ENCODE measurements at regions not wholly inside any gene's neighbourhood (a gene's known extent, or its start where the extent isn't known, plus 50 kb on each side); places are given as distances from the start of the nearest gene placed in this dataset.
A peak's percentile ranks its signal among the peaks of the same experiment; 100 is the strongest.

DNA sequence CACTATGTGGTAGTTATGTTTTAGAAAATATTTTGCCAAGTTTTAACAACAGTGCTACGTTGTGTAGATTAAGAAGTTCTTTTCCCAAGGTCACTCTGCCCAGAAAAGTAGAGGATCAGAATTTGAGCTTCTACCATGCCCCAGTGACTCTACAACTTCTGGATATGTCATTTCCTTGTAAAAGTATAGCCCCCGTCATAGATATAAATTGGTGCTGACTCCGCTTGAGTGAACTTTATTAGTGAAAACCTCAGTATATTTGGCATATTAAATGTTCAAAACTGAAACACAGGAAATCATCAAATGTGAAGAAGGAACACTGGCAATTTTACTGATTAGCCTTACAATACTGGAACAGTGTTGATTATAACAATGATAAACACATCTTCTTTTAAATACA, 256.7 kb upstream of the UBE2E3 start:
- peak overlapping the region; percentile 54 for H3K27ac ChIP-seq

GRCh38 chr2:180722551-180723239, 257.7 kb upstream of the UBE2E3 start:
- H3K27ac ChIP-seq: peak overlapping the region; percentile 54
- TF ChIP-seq, protein P1, sequence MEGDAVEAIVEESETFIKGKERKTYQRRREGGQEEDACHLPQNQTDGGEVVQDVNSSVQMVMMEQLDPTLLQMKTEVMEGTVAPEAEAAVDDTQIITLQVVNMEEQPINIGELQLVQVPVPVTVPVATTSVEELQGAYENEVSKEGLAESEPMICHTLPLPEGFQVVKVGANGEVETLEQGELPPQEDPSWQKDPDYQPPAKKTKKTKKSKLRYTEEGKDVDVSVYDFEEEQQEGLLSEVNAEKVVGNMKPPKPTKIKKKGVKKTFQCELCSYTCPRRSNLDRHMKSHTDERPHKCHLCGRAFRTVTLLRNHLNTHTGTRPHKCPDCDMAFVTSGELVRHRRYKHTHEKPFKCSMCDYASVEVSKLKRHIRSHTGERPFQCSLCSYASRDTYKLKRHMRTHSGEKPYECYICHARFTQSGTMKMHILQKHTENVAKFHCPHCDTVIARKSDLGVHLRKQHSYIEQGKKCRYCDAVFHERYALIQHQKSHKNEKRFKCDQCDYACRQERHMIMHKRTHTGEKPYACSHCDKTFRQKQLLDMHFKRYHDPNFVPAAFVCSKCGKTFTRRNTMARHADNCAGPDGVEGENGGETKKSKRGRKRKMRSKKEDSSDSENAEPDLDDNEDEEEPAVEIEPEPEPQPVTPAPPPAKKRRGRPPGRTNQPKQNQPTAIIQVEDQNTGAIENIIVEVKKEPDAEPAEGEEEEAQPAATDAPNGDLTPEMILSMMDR (IDR thresholded peaks at IDR 0.05): no peak
- TF ChIP-seq ZFX (IDR thresholded peaks at IDR 0.05; ENCODE audit: borderline replicate concordance): no peak

More for the DNA sequence above, 256.7 kb upstream of the UBE2E3 start:
- no peak for TF ChIP-seq ZFX (IDR thresholded peaks at IDR 0.05; ENCODE audit: borderline replicate concordance)
- TF ChIP-seq, protein P1 (IDR thresholded peaks at IDR 0.05): no peak

GRCh38 chr2:180720829-180721228, 259.6 kb upstream of the UBE2E3 start:
- no peak overlapping the region for H3K27ac ChIP-seq
- no peak for TF ChIP-seq ZFX (IDR thresholded peaks at IDR 0.05; ENCODE audit: borderline replicate concordance)
- TF ChIP-seq, protein P1 (IDR thresholded peaks at IDR 0.05): no peak

DNA sequence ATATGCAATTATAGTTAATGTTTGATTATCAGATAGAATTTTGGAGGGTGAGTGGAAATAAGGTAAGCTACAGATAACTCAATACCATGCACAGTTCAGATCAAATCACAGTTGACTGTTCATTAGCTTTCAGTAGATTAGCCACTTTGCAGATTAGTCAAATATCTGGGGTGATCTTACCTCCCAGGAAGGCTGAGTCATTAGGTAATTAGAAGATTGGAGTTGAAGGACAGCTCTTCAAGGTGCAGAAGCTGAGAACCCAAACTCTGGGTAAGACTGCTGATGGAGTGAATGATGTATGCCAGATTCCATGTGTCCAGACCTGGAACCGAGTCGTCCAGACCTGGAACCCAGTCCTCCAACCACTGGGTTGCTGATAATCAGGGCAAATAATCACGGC, 262.8 kb upstream of the UBE2E3 start:
- H3K27ac ChIP-seq: peak overlapping the region; percentile 97; the same call in 1 of the 2 replicates
- TF ChIP-seq ZFX (IDR thresholded peaks at IDR 0.05; ENCODE audit: borderline replicate concordance): no peak
- TF ChIP-seq, protein P1 (IDR thresholded peaks at IDR 0.05): no peak

GRCh38 chr2:180716186-180717180, 263.9 kb upstream of the UBE2E3 start:
- TF ChIP-seq ZFX (IDR thresholded peaks at IDR 0.05; ENCODE audit: borderline replicate concordance): no peak
- TF ChIP-seq, protein P1 (IDR thresholded peaks at IDR 0.05): no peak
- peak overlapping the region; percentile 97 for H3K27ac ChIP-seq

DNA sequence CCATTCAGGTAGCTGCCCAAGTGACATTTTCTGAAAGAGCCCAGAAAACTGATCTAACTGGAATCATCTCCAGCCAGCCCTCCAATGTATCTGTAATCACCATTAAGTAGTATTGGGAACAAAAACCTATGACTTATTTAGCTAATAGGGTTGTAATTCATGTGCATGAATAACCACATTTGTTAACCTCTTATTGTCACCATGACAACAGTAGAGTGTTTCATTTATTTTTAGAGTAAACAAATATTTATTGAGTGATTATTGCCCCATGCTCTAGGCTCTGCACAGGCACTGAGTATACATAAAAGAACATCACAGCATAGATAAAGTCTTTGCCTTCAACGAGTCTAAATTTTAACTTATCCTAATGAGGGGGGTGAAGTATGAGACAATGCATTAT, 265.4 kb upstream of the UBE2E3 start:
- TF ChIP-seq ZFX (IDR thresholded peaks at IDR 0.05; ENCODE audit: borderline replicate concordance): no peak
- TF ChIP-seq, protein P1 (IDR thresholded peaks at IDR 0.05): no peak
- peak overlapping the region; percentile 97 for H3K27ac ChIP-seq

Data from 22Rv1 (cell line).